T-cell (primary cell): ENCODE measurements at regions not wholly inside any gene's neighbourhood (a gene's known extent, or its start where the extent isn't known, plus 50 kb on each side); places are given as distances from the start of the nearest gene placed in this dataset.

Source experiments
- ATAC-seq, 4 experiments: fragments of 200-7000 bp in 3 of 4; fragments of 150-1000 bp in 1 of 4; cut with Tn5 transposase; replicated peaks in 1 of 4; 1 replicate in 3 of 4; 2 replicates in 1 of 4; pipeline ENCODE4 v1.10.0; 2021; ENCODE audit warnings: moderate library complexity in 3 of 4, mild to moderate bottlenecking in 2 of 4, moderate number of reproducible peaks in 1 of 4
- CTCF ChIA-PET, 2 donors: fragments of 300-600 bp; sonication (Branson Sonifier 250); formaldehyde crosslinking; loops; one replicate each; lab custom pipeline; 2022; ENCODE audit warnings: antibody characterized with exemption in 2 of 2; lab: Charles Lee
- POLR2A ChIA-PET, 2 donors: fragments of 300-600 bp; sonication (Branson Sonifier 250); formaldehyde crosslinking; loops; one replicate each; lab custom pipeline; 2022; ENCODE audit warnings: antibody characterized with exemption in 2 of 2; lab: Charles Lee
- DNase-seq, 35 experiments: peaks; one replicate each; pipeline versions ENCODE4 v3.0.0 to v3.0.0-alpha.2; 2013 to 2023
- H3K27ac ChIP-seq: one replicate; pipeline ENCODE4 v1.5.1; 2013; ENCODE audit warnings: low read length
- H3K27me3 ChIP-seq, 2 experiments: replicated peaks in 1 of 2; 1 replicate in 1 of 2; 2 replicates in 1 of 2; pipeline versions ENCODE4 v1.6.1 to v1.7.0; 2013; ENCODE audit warnings: low read length in 1 of 2, mixed read lengths in 1 of 2; ENCODE audit not compliant: control insufficient read depth in 2 of 2, insufficient read depth in 2 of 2; ENCODE audit errors: extremely low read depth in 1 of 2
- H3K36me3 ChIP-seq, 2 donors: 1 replicate in 1 of 2; 2 replicates in 1 of 2; pipeline versions ENCODE4 v1.6.1 to v1.7.0; 2013; ENCODE audit warnings: low read length in 1 of 2; ENCODE audit not compliant: control insufficient read depth in 2 of 2, insufficient read depth in 1 of 2; ENCODE audit errors: extremely low read depth in 1 of 2
- H3K4me1 ChIP-seq, 2 experiments: 1 replicate in 1 of 2; 2 replicates in 1 of 2; pipeline versions ENCODE4 v1.6.1 to v1.7.0; 2013; ENCODE audit warnings: low read length in 2 of 2, mixed read lengths in 1 of 2; ENCODE audit not compliant: insufficient read depth in 2 of 2, control insufficient read depth in 1 of 2; ENCODE audit errors: extremely low read depth in 1 of 2
- H3K4me3 ChIP-seq, 2 donors: 1 replicate in 1 of 2; 2 replicates in 1 of 2; pipeline versions ENCODE4 v1.5.1 to v1.7.0; 2013; ENCODE audit warnings: mild to moderate bottlenecking in 2 of 2, low read length in 1 of 2, moderate library complexity in 1 of 2; ENCODE audit not compliant: control insufficient read depth in 1 of 2; ENCODE audit errors: extremely low read depth in 1 of 2
- H3K9me3 ChIP-seq: 2 replicates; pipeline ENCODE4 v1.7.0; 2013
- H3K27ac Mint-ChIP-seq, 2 donors: one replicate each; pipeline ENCODE4 v1.8.0; 2020 to 2021; ENCODE audit warnings: mild to moderate bottlenecking in 2 of 2, mixed read lengths in 2 of 2
- H3K27me3 Mint-ChIP-seq, 2 donors: one replicate each; pipeline ENCODE4 v1.8.0; 2021 to 2022; ENCODE audit warnings: mixed read lengths in 2 of 2
- H3K36me3 Mint-ChIP-seq: one replicate; pipeline ENCODE4 v1.8.0; 2021; ENCODE audit warnings: mixed read lengths
- H3K4me1 Mint-ChIP-seq, 3 donors: one replicate each; pipeline ENCODE4 v1.8.0; 2020 to 2022; ENCODE audit warnings: mixed read lengths in 3 of 3, mild to moderate bottlenecking in 1 of 3
- H3K4me3 Mint-ChIP-seq, 3 donors: one replicate each; pipeline ENCODE4 v1.8.0; 2020 to 2022; ENCODE audit warnings: mild to moderate bottlenecking in 3 of 3, mixed read lengths in 3 of 3, moderate library complexity in 3 of 3
- H3K9me3 Mint-ChIP-seq, 3 donors: one replicate each; pipeline ENCODE4 v1.8.0; 2020 to 2022; ENCODE audit warnings: mixed read lengths in 3 of 3
- WGBS: methylation state at CpG from one replicate; pipeline ENCODE4 v1.1.5; 2013; ENCODE audit warnings: missing lambda C conversion rate; ENCODE audit not compliant: insufficient coverage; 5-methylcytosine and 5-hydroxymethylcytosine counted together

DNA sequence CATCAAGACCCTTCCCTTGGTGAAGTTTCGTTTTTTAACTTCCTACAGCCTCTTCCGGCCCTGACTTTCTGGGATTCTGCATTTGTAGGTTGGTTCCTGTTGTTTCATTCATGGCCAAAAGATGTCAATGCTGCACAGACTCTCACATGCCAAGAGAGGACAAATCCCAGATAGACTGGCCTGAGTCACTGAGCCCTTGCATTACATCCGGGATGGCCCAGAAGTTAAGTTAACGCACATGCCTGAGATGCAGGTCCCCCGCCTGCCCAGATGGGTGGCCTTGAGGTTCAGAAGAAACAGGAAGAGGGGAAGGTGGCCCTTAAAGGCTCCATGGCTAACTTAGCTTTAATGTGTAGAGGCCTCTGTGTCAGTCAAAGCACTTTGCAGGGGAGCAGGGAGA lies 51.6 kb upstream of the SRGAP3 start:
- H3K9me3 ChIP-seq: no peaks in the 10 kb centered on the region
- DNase-seq (no peak), ATAC-seq (no peak)
- Mint-ChIP-seq H3K27ac (no peak overlapping the region), H3K4me1 (peaks cover 6 to 10% (median 8%) of the 10 kb centered on the region in 3 donors), H3K9me3 (no peaks in the 10 kb centered on the region), H3K4me3 (no peak overlapping the region), H3K27me3 (peaks cover 17 to 22% of the 10 kb centered on the region in 2 donors), H3K36me3 (no peaks in the 10 kb centered on the region)
- ChIA-PET CTCF (interaction anchor here (0.6 to 3.2 kb wide), 3 partner anchors 8 to 328 kb away, joined by 3 to 31 read pairs (median 6); no protein-coding TSS in a partner anchor), POLR2A (no interaction called here)
- H3K27me3 ChIP-seq: peaks cover 0 to 10% of the 10 kb centered on the region in 2 experiments
- no peaks in the 10 kb centered on the region for H3K36me3 ChIP-seq
- H3K4me3 ChIP-seq: no peak overlapping the region
- peaks cover 0 to 7% of the 10 kb centered on the region in 2 experiments for H3K4me1 ChIP-seq
- H3K27ac ChIP-seq: no peak overlapping the region
- WGBS: 89% methylated on average over 3 of the region's 5 CpGs

DNA sequence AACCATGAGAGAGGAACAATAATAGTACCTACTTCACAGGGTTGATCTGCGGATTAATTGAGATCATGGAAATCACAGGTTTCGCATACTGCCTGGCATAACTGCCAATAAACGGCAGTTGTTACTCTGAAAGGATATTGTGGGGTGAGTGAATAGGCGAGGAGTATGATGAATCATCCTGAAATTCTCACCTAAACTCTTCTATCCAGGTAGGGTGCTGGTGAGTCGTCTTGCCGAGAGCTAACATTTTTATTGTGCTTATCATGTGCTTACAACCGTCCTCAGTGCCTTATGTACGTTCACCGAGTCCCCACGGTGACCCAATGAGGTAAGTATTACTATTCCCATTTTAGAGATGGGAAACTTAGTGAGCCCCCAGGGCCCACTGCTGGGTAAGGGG lies 52.4 kb upstream of the SRGAP3 start:
- ChIA-PET CTCF (interaction anchor here (0.6 to 4.1 kb wide), 14 partner anchors 9 to 858 kb away, joined by 3 to 52 read pairs (median 4); partner anchors contain the start of gene SRGAP3 (in 1 of the 2)), POLR2A (no interaction called here)
- Histone ChIP-seq H3K36me3 (no peaks in the 10 kb centered on the region), H3K9me3 (no peaks in the 10 kb centered on the region), H3K4me3 (no peak overlapping the region), H3K27me3 (peaks cover 0 to 10% of the 10 kb centered on the region in 2 experiments), H3K4me1 (peaks cover 0 to 7% of the 10 kb centered on the region in 2 experiments), H3K27ac (no peak overlapping the region)
- no peak overlapping the region for H3K27ac Mint-ChIP-seq
- peak overlapping the region in 2 of 3 donors; percentile 31 to 51 for H3K4me3 Mint-ChIP-seq
- no peak for ATAC-seq
- H3K9me3 Mint-ChIP-seq: no peaks in the 10 kb centered on the region
- no peak for DNase-seq
- WGBS: 49% methylated on average over 4 of the region's 10 CpGs
- H3K36me3 Mint-ChIP-seq: no peaks in the 10 kb centered on the region
- peaks cover 6 to 10% (median 8%) of the 10 kb centered on the region in 3 donors for H3K4me1 Mint-ChIP-seq
- H3K27me3 Mint-ChIP-seq: peaks cover 17 to 19% of the 10 kb centered on the region in 2 donors

- peak; percentile 92 to 98 (median 94) for ATAC-seq
- H3K9me3 Mint-ChIP-seq: no peaks in the 10 kb centered on the region
- ChIA-PET POLR2A (no interaction called here), CTCF (interaction anchor here (0.6 to 4.1 kb wide), 17 partner anchors 8 to 857 kb away, joined by 3 to 52 read pairs (median 4); partner anchors contain the start of gene SRGAP3 (in 1 of the 2))
- Histone ChIP-seq H3K4me1 (peaks cover 0 to 7% of the 10 kb centered on the region in 2 experiments), H3K36me3 (no peaks in the 10 kb centered on the region), H3K9me3 (no peaks in the 10 kb centered on the region), H3K27ac (no peak overlapping the region), H3K4me3 (peak overlapping the region; percentile 23 to 26), H3K27me3 (peaks cover 0 to 10% of the 10 kb centered on the region in 2 experiments)
- peak overlapping the region; percentile 21 to 62 (median 51) for H3K4me3 Mint-ChIP-seq
- no peak overlapping the region for H3K27ac Mint-ChIP-seq
- H3K36me3 Mint-ChIP-seq: no peaks in the 10 kb centered on the region
- peaks cover 15 to 19% of the 10 kb centered on the region in 2 donors for H3K27me3 Mint-ChIP-seq
- peaks cover 6 to 10% (median 8%) of the 10 kb centered on the region in 3 donors for H3K4me1 Mint-ChIP-seq
- DNase-seq: peak; percentile 52 to 88 (median 75)
- 8% methylated on average over 14 of the region's 24 CpGs for WGBS
These were observed 53.2 kb upstream of the SRGAP3 start for GRCh38 chr3:9302425-9303181.

- peaks cover 0 to 5% of the 10 kb centered on the region in 2 experiments for H3K27me3 ChIP-seq
- ChIA-PET CTCF (interaction anchor here in 1 of 2 donors (0.5 kb wide), 1 partner anchor 8 kb away, joined by 3 read pairs; no protein-coding TSS in a partner anchor), POLR2A (no interaction called here)
- Mint-ChIP-seq H3K27ac (no peak overlapping the region), H3K36me3 (no peaks in the 10 kb centered on the region), H3K4me3 (no peak overlapping the region), H3K4me1 (no peaks in the 10 kb centered on the region), H3K9me3 (no peaks in the 10 kb centered on the region), H3K27me3 (peaks cover 4 to 8% of the 10 kb centered on the region in 2 donors)
- no peaks in the 10 kb centered on the region for H3K9me3 ChIP-seq
- H3K27ac ChIP-seq: no peak overlapping the region
- H3K4me3 ChIP-seq: no peak overlapping the region
- ATAC-seq (no peak), DNase-seq (no peak)
- H3K4me1 ChIP-seq: no peaks in the 10 kb centered on the region
- H3K36me3 ChIP-seq: no peaks in the 10 kb centered on the region
- WGBS: 93% methylated on average over 2 of the region's 3 CpGs
These were observed 54.4 kb upstream of the THUMPD3 start for GRCh38 chr3:9308298-9308990.

DNA sequence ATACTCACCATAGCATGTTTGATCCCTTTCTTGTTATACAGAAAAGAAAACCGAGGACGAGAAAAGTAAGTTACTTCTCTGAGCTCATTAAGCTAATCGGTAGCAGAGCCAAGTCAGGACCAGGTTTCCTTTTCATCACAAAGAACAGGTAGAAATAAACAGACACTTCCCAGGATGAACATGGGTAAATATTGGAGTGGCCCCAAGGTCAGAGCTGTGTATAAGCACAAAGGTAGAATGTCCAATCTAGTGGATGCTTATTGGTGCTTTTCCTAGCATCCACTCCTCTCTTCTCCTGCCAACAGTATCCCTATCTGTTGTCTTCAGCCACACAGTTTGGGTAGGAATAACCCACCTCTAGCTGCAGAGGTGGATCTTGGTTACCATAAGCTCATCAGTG lies 52.8 kb upstream of the THUMPD3 start:
- no peak for DNase-seq
- Histone ChIP-seq H3K4me1 (no peaks in the 10 kb centered on the region), H3K36me3 (no peaks in the 10 kb centered on the region), H3K9me3 (no peaks in the 10 kb centered on the region), H3K27ac (no peak overlapping the region), H3K27me3 (peaks cover 0 to 3% of the 10 kb centered on the region in 2 experiments), H3K4me3 (no peak overlapping the region)
- H3K4me3 Mint-ChIP-seq: no peak overlapping the region
- H3K4me1 Mint-ChIP-seq: no peaks in the 10 kb centered on the region
- ChIA-PET CTCF (interaction anchor here in 1 of 2 donors (0.7 kb wide), 1 partner anchor 19 kb away, joined by 3 read pairs; no protein-coding TSS in a partner anchor), POLR2A (no interaction called here)
- no peak for ATAC-seq
- H3K27me3 Mint-ChIP-seq: peaks cover 5 to 8% of the 10 kb centered on the region in 2 donors
- H3K9me3 Mint-ChIP-seq: no peaks in the 10 kb centered on the region
- no peak overlapping the region for H3K27ac Mint-ChIP-seq
- no CpG with 5 or more reads among the region's 3 CpGs for WGBS
- H3K36me3 Mint-ChIP-seq: no peaks in the 10 kb centered on the region

- no peaks in the 10 kb centered on the region for H3K9me3 Mint-ChIP-seq
- H3K4me3 Mint-ChIP-seq: no peak overlapping the region
- Histone ChIP-seq H3K4me3 (no peak overlapping the region), H3K36me3 (no peaks in the 10 kb centered on the region), H3K4me1 (no peaks in the 10 kb centered on the region), H3K9me3 (no peaks in the 10 kb centered on the region), H3K27me3 (peaks cover 0 to 3% of the 10 kb centered on the region in 2 experiments), H3K27ac (no peak overlapping the region)
- POLR2A ChIA-PET: no interaction called here
- CTCF ChIA-PET: interaction anchor here in 1 of 2 donors (0.6 to 0.7 kb wide), 2 partner anchors 9 to 339 kb away, joined by 3 to 5 read pairs; no protein-coding TSS in a partner anchor
- H3K36me3 Mint-ChIP-seq: no peaks in the 10 kb centered on the region
- no peak overlapping the region for H3K27ac Mint-ChIP-seq
- ATAC-seq: no peak
- WGBS: 77% methylated on average over 2 of the region's 6 CpGs
- peaks cover 5 to 8% of the 10 kb centered on the region in 2 donors for H3K27me3 Mint-ChIP-seq
- DNase-seq: no peak
- no peaks in the 10 kb centered on the region for H3K4me1 Mint-ChIP-seq
These were observed 51.6 kb upstream of the THUMPD3 start for GRCh38 chr3:9311228-9311627.
